Hematopoietic multipotent progenitor cell (in vitro differentiated cells): ENCODE measurements at regions not wholly inside any gene's neighbourhood (a gene's known extent, or its start where the extent isn't known, plus 50 kb on each side); places are given as distances from the start of the nearest gene placed in this dataset.
A peak's percentile ranks its signal among the peaks of the same experiment; 100 is the strongest.
"Not testable (repeated sequence)": the region's sequence is repeated elsewhere in the genome, so short reads cannot be mapped to it uniquely, and the experiment has no call there.

Source experiments
- DNase-seq, 3 donors: peaks; one replicate each; pipeline ENCODE4 v3.0.0-alpha.2; 2011 to 2015; ENCODE audit warnings: low read depth in 2 of 3, low spot score in 2 of 3

GRCh38 chr15:95162967-95163531, 931.7 kb downstream of the MCTP2 start:
- DNase-seq: no peak

- DNase-seq: no peak
These were observed 936.8 kb downstream of the MCTP2 start for GRCh38 chr15:95168152-95168551.

GRCh38 chr15:95168951-95169431, 937.6 kb downstream of the MCTP2 start:
- DNase-seq: no peak

- DNase-seq: no peak
These were observed 938.4 kb downstream of the MCTP2 start for GRCh38 chr15:95169541-95170459.

GRCh38 chr15:95170561-95171380, 939.4 kb downstream of the MCTP2 start:
- DNase-seq: peak in 2 of 3 donors; percentile 1 to 11

- no peak for DNase-seq
These were observed 940.2 kb downstream of the MCTP2 start for GRCh38 chr15:95171564-95171963.

- no peak for DNase-seq
These were observed 943.2 kb downstream of the MCTP2 start for GRCh38 chr15:95174301-95175259.

- no peak for DNase-seq
These were observed 944.7 kb downstream of the MCTP2 start for GRCh38 chr15:95175914-95176658.

- DNase-seq: no peak
These were observed 945.6 kb downstream of the MCTP2 start for GRCh38 chr15:95176794-95177577.

GRCh38 chr15:95180530-95180929, 949.2 kb downstream of the MCTP2 start:
- DNase-seq: no peak

GRCh38 chr15:95182091-95182490, 950.7 kb downstream of the MCTP2 start:
- no peak for DNase-seq

- DNase-seq: no peak
These were observed 961.6 kb downstream of the MCTP2 start for GRCh38 chr15:95192923-95193322.

GRCh38 chr15:95194746-95195145, 963.4 kb downstream of the MCTP2 start:
- DNase-seq: no peak

- no peak for DNase-seq
These were observed 965.0 kb downstream of the MCTP2 start for GRCh38 chr15:95196176-95196915.

- DNase-seq: no peak
These were observed 971.4 kb downstream of the MCTP2 start for GRCh38 chr15:95202569-95203349.

GRCh38 chr15:95205077-95205476, 973.7 kb downstream of the MCTP2 start:
- no peak for DNase-seq

- DNase-seq: not testable (repeated sequence)
These were observed 974.5 kb downstream of the MCTP2 start for GRCh38 chr15:95205830-95206229.
